G401.6 (cell line): ENCODE measurements at regions not wholly inside any gene's neighbourhood (a gene's known extent, or its start where the extent isn't known, plus 50 kb on each side); places are given as distances from the start of the nearest gene placed in this dataset.

Experiments
- FAIRE-seq: peaks from 2 replicates; lab custom pipeline; 2012; peaks lifted over from hg19 to GRCh38; lab: Jason Lieb, UNC

DNA sequence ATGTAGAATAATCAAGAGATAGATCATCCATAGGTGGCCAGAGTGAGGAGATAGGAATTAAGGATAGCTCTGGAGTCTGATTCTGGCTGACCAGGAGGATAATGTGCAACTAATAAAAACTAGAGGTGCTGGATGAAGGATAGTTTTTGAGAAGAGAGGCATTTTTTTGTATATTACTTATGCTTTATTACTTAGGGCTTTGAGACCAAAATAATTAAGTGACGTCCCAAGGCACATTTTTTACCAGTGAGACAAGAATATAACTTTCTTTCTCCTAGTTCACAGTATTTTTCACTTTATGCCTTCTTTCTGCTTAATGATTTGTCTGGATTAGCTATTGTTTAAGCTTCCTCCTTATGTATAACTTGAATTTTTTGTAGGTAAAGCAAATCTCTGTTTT is 756.6 kb downstream of the TSN start:
- FAIRE-seq, result no peak

DNA sequence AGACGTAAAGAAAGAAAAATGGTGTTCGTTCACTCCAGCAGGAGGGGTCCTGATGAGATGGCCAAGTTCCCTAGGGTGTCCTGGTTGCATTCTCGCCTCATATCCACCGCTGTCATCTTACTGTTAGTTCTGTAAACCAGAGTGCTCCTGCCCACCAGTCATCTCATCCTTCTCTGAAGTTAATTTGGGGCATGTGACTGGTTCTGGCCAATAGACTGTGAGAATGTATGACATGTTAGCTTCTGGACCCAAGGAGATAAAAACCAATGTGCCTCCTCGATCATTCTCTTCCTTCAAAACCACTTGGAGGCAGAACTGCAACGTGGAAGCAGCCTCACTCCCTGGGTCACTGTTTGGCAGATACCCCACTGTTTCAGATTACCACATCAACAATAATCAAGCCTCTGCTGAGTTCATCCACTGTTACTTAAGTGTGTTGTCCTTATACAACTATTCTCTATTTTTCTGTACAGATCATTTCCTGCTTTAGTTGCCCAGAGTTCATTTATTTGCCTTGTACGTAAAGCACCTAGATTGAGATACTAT is 759.1 kb downstream of the TSN start:
- no peak for FAIRE-seq

DNA sequence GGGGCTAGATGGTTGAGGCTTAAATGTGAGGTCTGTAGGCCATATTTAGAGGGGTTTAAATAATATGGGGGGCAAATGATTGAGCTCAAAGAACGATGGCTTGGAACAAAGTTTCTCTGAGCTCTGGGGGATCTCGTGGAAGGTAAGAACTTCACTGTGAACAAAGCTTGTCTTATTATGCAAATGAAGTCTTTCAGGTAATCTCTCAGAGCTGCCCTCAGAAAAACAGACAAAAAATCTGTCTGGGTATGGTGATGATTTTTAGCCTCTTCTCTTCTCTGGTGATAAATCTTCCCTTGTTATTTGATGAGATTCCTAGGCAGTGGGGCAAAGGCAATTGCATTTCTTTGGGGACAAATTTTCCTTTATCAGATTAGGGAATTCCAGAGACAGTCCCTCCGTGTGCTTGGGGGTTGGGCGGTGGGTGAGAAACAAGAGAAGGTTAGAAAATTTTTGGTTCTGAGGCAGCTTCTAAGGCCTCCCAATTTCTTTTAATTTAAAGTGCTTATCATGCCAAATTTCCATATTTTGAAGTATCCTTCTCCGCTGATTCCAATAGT is 760.4 kb downstream of the TSN start:
- FAIRE-seq, result no peak

DNA sequence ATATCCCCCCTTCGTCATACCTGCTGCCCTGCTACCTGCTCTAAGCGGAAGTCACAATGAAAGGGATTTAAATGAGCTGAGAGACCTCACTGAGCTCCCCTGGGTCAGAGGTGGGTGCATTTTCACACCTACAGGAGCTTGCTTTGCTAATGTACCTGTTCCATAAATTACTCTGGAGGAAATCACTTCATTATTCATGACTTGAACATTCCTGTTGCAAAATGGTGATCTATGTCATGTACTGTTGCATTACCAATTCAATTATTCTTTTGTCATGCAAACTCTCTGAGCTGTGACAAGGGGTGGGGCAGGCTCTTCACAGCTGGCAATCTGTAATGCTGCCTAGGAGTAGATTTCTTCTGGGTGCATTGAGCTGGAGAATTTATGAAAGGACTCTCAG is 761.3 kb downstream of the TSN start:
- FAIRE-seq, result no peak

GRCh38 chr2:122519366-122519765 is 763.9 kb downstream of the TSN start:
- no peak for FAIRE-seq

DNA sequence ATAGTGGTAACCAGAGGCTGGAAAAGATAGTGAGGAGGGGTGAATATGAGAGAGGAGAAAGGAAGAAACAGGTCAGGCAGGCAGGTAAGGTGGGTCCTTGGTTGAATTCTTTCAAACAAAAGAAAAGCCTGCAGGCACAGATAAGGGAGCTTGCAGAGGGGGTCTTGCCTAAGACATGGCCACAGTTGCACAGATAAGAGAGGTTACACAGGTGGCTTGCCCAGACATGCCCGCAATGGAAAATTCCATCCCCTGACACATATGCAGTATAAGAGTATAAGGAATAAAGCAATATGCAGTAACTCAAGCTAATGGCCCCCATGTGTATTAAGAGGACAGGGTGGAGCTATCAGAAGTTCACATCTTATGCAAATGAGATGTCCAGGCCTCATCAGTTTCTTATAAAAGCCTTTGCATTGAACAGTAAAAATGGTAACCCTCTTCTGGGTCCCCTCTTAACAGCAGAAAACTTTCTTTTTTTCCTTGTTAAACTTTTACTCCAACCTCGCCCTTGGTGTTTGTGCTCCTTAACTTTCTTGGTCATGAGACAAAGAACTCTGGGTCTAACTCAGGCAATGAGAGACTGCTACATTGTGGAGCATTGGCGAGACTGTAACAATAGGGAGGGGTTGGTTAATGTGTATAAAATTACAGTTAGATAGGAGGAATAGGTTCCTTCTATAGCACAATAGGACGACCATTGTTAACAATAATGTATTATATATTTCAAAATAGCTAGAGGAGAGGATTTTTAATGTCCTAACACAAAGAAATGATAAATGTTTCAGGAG is 764.6 kb downstream of the TSN start:
- no peak for FAIRE-seq

- no peak for FAIRE-seq
These were observed 767.7 kb downstream of the TSN start for GRCh38 chr2:122523143-122523542.

- no peak for FAIRE-seq
These were observed 768.5 kb downstream of the TSN start for GRCh38 chr2:122523981-122524380.

- FAIRE-seq, result no peak
These were observed 769.9 kb downstream of the TSN start for GRCh38 chr2:122525336-122525735.

DNA sequence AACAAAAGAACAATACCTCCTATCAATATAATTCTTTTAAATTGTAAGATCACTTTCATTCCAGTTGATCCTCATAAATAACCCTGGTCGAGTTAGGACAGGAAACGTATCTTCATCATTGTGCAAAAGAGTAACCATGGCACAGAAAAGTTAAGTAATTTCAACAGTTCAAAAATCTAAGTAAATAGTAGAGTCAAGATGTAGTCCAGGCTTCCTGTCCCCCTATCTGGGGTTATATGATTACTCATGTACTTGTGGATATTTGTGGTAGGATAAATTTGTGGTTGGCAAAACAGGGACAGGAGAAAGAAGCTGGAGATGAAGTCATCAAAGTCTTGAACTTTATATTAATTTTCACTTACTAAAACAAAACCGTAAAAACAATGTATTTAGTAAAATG is 772.6 kb downstream of the TSN start:
- no peak for FAIRE-seq

DNA sequence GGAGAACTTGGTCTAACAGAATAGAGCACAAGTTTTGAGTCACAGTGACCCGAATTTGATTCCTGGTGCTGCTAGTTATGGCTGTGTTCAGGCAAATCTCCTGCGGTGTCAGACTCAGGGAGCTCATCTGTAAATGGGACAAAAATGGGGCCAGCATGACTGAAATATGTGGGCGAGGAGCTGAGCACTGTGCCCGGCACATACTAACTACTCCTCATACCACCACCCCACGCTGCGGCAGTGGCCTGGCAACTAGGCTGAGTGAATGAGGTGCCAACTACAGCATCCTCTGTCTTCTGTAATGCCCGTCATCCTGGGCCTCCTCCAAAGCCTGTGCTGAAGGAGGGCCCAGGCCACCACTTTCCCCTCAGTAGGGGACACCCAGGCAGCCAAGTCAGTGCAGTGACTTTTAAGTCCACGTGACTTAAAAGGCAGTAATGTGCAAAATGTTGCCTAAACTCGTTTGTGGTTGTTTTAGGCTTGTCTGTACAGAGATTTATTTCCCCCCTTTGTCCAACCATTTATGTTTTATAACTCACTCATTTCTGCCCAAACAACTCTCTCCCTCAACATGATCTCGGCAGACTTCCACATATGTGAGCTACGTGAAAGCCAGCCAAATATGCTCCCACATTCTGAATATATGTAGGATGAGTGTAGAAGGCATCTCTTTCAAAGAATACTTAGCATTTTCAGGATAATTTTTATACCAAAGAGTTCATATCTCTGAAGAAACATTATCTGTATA is 773.7 kb downstream of the TSN start:
- no peak for FAIRE-seq

DNA sequence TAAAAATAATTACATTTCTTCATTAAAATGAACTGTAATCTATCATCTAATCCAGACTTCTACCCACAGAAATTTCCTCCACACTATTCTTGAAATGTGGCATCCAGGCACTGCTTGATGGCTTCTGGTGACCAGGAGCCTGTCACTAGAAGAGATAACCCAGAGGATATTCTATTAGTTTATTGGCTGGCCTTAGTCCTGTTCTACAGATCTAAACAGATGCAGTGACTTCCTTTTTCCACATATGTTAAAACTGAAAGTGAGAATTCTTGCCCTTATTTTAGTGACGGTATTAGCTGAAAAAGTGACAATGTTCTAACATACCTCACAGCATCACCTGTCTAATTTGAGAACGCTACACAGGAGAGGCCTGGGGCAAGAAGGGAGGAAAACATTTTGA is 775.4 kb downstream of the TSN start:
- FAIRE-seq, result no peak

DNA sequence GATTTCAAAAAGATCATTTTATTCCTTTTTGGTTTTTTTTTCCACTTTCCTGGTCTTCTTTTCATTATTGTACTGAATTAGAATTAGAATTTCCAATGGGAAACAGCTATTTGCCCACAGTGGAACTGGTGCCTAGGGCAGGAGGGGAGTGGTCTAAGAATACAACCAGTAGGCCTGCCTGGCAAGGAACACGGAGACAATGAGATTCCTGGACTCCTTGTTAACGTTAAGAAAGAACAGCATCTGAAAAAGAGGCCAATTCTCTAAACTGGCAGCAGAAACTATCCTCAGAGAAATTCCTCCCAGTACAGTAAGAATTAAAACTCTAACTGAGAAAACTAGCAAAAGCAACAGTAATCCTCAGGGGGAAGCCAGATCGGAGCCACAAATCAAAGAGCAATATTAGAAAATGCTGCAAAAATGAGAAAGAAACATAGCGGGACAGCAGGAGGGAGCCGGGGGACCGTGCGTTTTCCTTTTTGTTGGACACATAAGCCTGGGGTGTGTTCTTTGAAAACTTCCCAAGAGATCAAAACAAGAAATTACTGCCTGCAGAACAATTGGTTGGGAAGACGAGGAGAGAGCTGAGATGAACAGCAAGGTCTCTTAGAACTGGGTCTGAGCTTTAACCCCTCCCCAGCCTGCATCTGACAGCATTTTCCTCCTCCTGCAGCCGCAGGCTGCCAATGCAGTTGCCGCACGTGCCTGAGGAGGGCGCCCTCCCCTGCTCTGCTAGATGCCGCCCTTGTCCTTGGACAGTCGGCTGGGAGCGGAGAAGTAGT is 776.0 kb downstream of the TSN start:
- no peak for FAIRE-seq

DNA sequence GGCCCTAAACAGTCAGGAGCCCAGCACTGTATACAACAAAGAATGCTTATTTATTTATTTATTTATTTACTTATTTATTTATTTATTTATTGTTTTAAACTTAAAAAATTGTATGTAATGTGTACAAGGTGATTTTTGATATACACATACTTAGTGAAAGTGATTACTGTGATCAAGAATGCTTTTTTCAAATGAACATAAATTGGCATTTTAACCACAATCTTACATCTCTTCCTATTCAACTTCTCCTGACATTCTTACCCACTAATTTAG is 776.6 kb downstream of the TSN start:
- no peak for FAIRE-seq

DNA sequence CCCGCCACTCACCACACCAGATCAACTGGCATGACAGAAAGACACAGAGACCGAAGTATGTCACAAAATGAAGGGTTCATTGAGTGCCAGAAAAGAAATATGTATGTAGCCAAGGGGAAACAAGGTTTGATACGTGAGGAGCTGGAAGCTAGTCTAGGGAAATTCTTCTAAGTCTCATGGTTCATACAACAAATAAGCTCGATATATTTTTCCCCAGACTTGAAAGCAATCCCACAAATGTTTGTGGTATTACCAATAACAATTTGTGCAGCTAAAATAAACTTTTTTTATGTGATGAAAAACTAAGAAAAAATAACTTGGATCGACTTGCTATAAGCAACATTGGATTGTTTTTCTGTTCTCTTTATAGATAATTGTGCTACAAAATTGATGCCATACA is 777.0 kb downstream of the TSN start:
- FAIRE-seq, result no peak

DNA sequence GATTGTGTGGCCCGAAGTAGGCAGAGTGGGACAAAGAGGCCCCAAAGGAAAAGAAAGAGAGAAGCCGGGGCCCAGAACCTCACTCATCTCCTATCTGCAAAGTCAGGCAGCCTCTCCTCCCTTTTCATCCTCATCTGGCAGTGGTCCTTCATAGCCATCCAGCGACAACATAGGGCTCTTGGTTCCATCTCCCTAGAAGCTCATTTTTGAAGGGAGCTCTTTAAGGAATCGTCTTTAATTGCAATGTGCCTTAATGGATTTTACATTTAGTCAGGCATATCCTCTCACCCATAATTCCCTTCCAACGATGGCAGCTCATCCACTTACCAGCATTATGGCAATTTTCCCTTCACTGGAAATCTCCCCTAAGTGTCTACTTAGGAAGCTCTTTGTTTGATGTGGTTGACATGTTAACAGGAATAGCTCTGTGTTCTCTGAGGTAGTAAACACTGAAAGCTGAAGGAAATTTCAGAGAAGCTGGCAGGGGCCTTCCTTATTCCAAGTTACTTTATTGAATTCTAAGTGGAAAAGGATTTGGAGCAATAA is 780.6 kb downstream of the TSN start:
- FAIRE-seq, result no peak

- no peak for FAIRE-seq
These were observed 783.9 kb downstream of the TSN start for GRCh38 chr2:122539311-122539710.

DNA sequence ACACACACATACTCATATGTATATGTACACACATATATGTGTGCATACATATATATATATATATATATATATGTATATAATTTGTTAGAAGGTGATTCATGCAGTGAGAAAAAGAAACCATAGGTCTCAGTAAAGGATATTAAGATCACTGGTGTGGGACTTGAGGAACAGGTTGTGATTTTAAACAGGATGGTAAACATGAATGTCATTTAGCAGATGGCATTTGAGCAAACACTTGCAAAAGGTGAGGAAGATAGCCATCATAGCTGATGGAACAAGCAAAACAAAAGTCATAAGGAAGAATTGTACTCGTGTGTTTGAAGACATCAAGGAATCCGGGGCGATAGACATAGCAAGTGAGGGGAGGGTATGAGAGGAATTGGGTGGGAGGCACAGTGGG is 784.5 kb downstream of the TSN start:
- FAIRE-seq, result no peak

DNA sequence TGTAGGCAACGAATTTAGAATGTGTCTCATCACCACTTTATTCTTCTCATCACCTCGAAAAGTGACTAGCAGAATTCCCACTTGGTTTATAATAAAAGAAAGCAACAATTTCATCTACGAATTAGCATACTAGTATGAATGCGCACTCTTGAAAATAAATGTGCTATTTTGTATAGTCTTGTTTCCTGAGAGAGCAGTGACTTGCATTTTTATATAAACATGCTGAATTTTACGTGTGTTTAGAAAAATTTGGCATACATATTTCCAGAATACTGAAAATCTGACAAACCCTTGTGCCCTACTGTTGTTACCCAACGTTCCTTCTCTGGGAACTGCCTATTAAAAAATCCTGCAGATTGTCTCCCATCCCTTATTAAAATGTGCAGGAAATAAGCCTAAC is 786.8 kb downstream of the TSN start:
- FAIRE-seq, result no peak

- FAIRE-seq, result no peak
These were observed 787.2 kb downstream of the TSN start for GRCh38 chr2:122542646-122543045.

- FAIRE-seq, result no peak
These were observed 788.4 kb downstream of the TSN start for GRCh38 chr2:122543815-122544214.

GRCh38 chr2:122545821-122546220 is 790.4 kb downstream of the TSN start:
- FAIRE-seq, result no peak

DNA sequence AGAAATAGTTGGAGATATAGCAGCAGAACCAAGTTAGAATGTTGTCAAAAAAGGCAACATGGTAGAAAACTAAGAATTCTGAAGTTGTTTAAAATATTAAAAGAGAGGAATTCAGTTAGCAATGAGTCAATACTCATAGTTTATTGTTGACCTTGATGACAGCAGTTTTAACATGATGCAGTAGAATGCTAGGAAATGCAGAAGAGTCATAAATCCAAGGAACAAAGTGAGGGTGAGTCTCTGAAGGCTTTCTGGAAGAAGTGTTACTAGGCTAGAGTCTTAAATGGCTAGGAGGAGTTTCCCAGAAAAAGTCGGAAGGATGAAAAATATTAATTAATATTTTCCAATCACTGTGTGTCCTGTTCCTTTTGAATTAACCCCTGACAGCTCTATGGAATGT is 807.3 kb downstream of the TSN start:
- no peak for FAIRE-seq
